ENCODE measurements at regions not wholly inside any gene's neighbourhood (a gene's known extent, or its start where the extent isn't known, plus 50 kb on each side); places are given as distances from the start of the nearest gene placed in this dataset.

DNA sequence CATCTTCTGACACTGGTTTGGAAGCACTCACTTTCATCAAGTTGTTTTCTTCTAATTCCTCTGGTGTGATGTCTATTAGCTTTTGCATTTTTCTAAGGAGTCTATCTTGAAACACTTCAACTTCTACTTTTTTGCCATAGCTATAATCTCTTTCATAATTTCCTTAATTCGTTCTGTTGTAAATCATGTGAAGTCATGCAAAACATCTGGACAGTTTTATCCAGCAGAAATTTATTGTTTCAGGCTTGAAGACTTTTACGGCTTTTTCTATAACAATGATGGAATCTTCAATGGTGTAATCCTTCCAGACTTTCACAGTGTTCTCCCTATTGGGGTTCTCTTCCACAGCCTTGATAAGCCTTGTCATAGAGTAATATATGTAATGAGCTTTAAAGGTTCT, 74.9 kb upstream of the PABPC4L start:
- ChIA-PET CTCF (no interaction called here), POLR2A (ENCODE audit: unreplicated experiment) (interaction anchor here (0.5 kb wide), 1 partner anchor 352 kb away, joined by 3 read pairs; no protein-coding TSS in a partner anchor)
- DNase-seq (no peak), ATAC-seq (no peak)
- intact Hi-C loops (cut with micrococcal nuclease): no loop called here
- no peaks in the 10 kb centered on the region for H3F3A ChIP-seq (ENCODE audit: low read length, unreplicated experiment)
- no peak overlapping the region for H3K4me3 ChIP-seq (ENCODE audit: low read length)
- H3K9me3 ChIP-seq (ENCODE audit: low read length): no peaks in the 10 kb centered on the region
- H3K4me2 ChIP-seq (ENCODE audit: low read length): no peak overlapping the region
- no peaks in the 10 kb centered on the region for H3K36me3 ChIP-seq (ENCODE audit: low read depth, low read length)
- no peaks in the 10 kb centered on the region for H3K4me1 ChIP-seq (ENCODE audit: insufficient read depth, low read length)
- TF ChIP-seq EZH2phosphoT487 (IDR thresholded peaks at IDR 0.05; ENCODE audit: borderline replicate concordance, low read length): no peak
- TF ChIP-seq, protein P1, sequence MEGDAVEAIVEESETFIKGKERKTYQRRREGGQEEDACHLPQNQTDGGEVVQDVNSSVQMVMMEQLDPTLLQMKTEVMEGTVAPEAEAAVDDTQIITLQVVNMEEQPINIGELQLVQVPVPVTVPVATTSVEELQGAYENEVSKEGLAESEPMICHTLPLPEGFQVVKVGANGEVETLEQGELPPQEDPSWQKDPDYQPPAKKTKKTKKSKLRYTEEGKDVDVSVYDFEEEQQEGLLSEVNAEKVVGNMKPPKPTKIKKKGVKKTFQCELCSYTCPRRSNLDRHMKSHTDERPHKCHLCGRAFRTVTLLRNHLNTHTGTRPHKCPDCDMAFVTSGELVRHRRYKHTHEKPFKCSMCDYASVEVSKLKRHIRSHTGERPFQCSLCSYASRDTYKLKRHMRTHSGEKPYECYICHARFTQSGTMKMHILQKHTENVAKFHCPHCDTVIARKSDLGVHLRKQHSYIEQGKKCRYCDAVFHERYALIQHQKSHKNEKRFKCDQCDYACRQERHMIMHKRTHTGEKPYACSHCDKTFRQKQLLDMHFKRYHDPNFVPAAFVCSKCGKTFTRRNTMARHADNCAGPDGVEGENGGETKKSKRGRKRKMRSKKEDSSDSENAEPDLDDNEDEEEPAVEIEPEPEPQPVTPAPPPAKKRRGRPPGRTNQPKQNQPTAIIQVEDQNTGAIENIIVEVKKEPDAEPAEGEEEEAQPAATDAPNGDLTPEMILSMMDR (conservative IDR thresholded peaks at IDR 0.05; ENCODE audit: low read depth, low read length): no peak
- no peak for TF ChIP-seq EZH2 (IDR thresholded peaks at IDR 0.05; ENCODE audit: low read length, unreplicated experiment)
- no peaks in the 10 kb centered on the region for H3K27me3 ChIP-seq (ENCODE audit: low read length)
- no peak overlapping the region for H3K27ac ChIP-seq (ENCODE audit: low read length)
- no peaks in the 10 kb centered on the region for H3K79me2 ChIP-seq (ENCODE audit: low read length)
- H4K20me1 ChIP-seq (ENCODE audit: low read length): no peaks in the 10 kb centered on the region
- no peaks in the 10 kb centered on the region for H3K9me2 ChIP-seq (replicated peaks; ENCODE audit: low read length)
- no peak overlapping the region for H2AFZ ChIP-seq (ENCODE audit: low read length)
- no peak overlapping the region for H3K9ac ChIP-seq (ENCODE audit: low read length)
- no TSS peak for BruUV-seq (replicated peaks)

DNA sequence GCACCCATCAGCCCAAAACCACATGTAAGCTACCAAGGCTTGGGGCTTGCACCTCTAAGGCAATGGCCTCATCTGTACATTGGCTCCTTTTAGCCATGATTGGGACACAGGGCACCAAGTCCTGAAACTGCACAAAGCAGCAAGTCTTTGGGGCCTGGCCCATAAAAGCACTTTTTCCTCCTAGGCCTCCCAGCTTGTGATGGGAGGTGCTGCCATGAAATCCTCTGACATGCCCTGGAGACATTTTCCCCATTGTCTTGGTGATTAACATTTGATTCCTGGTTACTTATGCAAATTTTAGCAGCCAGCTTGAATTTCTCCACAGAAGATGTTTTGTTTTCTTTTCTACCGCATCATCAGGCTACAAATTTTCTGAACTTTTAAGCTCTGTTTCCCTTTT, 58.5 kb upstream of the PABPC4L start:
- Histone ChIP-seq H3K36me3 (ENCODE audit: low read depth, low read length) (no peaks in the 10 kb centered on the region), H3K27ac (ENCODE audit: low read length) (no peak overlapping the region), H3K79me2 (ENCODE audit: low read length) (no peaks in the 10 kb centered on the region), H3K4me1 (ENCODE audit: insufficient read depth, low read length) (no peaks in the 10 kb centered on the region), H4K20me1 (ENCODE audit: low read length) (no peaks in the 10 kb centered on the region), H3K9ac (ENCODE audit: low read length) (no peak overlapping the region), H3F3A (ENCODE audit: low read length, unreplicated experiment) (no peaks in the 10 kb centered on the region), H3K9me2 (replicated peaks; ENCODE audit: low read length) (no peaks in the 10 kb centered on the region), H2AFZ (ENCODE audit: low read length) (no peak overlapping the region), H3K4me3 (ENCODE audit: low read length) (no peak overlapping the region), H3K4me2 (ENCODE audit: low read length) (no peak overlapping the region), H3K27me3 (ENCODE audit: low read length) (no peaks in the 10 kb centered on the region), H3K9me3 (ENCODE audit: low read length) (no peaks in the 10 kb centered on the region)
- CTCF ChIA-PET: no interaction called here
- no TSS peak for BruUV-seq (replicated peaks)
- DNase-seq (no peak), ATAC-seq (no peak)
- intact Hi-C loops (cut with micrococcal nuclease): no loop called here
- POLR2A ChIA-PET (ENCODE audit: unreplicated experiment): no interaction called here
- TF ChIP-seq, protein P1 (conservative IDR thresholded peaks at IDR 0.05; ENCODE audit: low read depth, low read length): no peak
- TF ChIP-seq EZH2phosphoT487 (IDR thresholded peaks at IDR 0.05; ENCODE audit: borderline replicate concordance, low read length) (no peak), EZH2 (IDR thresholded peaks at IDR 0.05; ENCODE audit: low read length, unreplicated experiment) (no peak)

All from PC-3 (cell line).